HepG2 (cell line): ENCODE measurements at regions not wholly inside any gene's neighbourhood (a gene's known extent, or its start where the extent isn't known, plus 50 kb on each side); places are given as distances from the start of the nearest gene placed in this dataset.

Source experiments
- ATAC-seq: fragments of 200-7000 bp; cut with Tn5 transposase; 3 replicates; pipeline ENCODE4 v1.9.1; 2020; ENCODE audit warnings: mild to moderate bottlenecking, moderate library complexity
- BruUV-seq: library from RNA; stranded (reverse); fragments of 400-500 nt; replicated peaks from 2 replicates; lab custom pipeline; 2021; lab: Mats Ljungman, UMichigan
- CTCF ChIA-PET: fragments of 300-600 bp; formaldehyde crosslinking; extraction: SDS; loops from one replicate; lab custom pipeline; 2021; ENCODE audit warnings: low total read pairs, inconsistent platforms, low intra/inter-chr PET ratio; lab: Yijun Ruan, JAX
- POLR2A ChIA-PET: fragments of 350-600 bp; sonication (Branson Sonifier 250); formaldehyde crosslinking; loops from one replicate; lab custom pipeline; 2020; ENCODE audit warnings: antibody characterized with exemption, inconsistent platforms; lab: Yijun Ruan, JAX
- DNase-seq: peaks from one replicate; pipeline ENCODE4 v3.0.0-alpha.2; 2015; ENCODE audit warnings: low spot score
- FAIRE-seq: peaks from 3 replicates; lab custom pipeline; 2011; peaks lifted over from hg19 to GRCh38; lab: Jason Lieb, UNC
- H2AFZ ChIP-seq: one replicate; pipeline ENCODE4 v1.6.1; 2011; ENCODE audit warnings: low read length, inconsistent platforms
- H3K27ac ChIP-seq: fragments of 300-600 bp; 3 replicates; pipeline ENCODE4 v1.8.0; 2011; ENCODE audit warnings: mixed run types, mild to moderate bottlenecking, mixed read lengths, low read length, inconsistent platforms; ENCODE audit not compliant: insufficient read depth; ENCODE audit errors: extremely low read length
- H3K27me3 ChIP-seq, 2 experiments: fragments of 200-600 bp in 1 of 2; 2 replicates in 1 of 2; 3 replicates in 1 of 2; pipeline versions ENCODE4 v1.6.0 to v1.8.0; 2011; ENCODE audit warnings: low read length in 2 of 2, mild to moderate bottlenecking in 2 of 2, moderate library complexity in 2 of 2, inconsistent platforms in 1 of 2; ENCODE audit not compliant: insufficient read depth in 2 of 2, control insufficient read depth in 1 of 2
- H3K36me3 ChIP-seq, 2 experiments: fragments of 200-600 bp in 1 of 2; replicated peaks in 1 of 2; 2 replicates in 1 of 2; 3 replicates in 1 of 2; pipeline versions ENCODE4 v1.5.1 to v1.8.0; 2011; ENCODE audit warnings: low read length in 2 of 2, inconsistent platforms in 1 of 2; ENCODE audit not compliant: insufficient read depth in 2 of 2, control insufficient read depth in 1 of 2
- H3K4me1 ChIP-seq: 2 replicates; pipeline ENCODE4 v1.5.1; 2012; ENCODE audit warnings: low read length, inconsistent platforms; ENCODE audit not compliant: insufficient read depth
- H3K4me2 ChIP-seq: 2 replicates; pipeline ENCODE4 v1.6.0; 2011; ENCODE audit warnings: low read depth, low read length, inconsistent platforms
- H3K4me3 ChIP-seq, 3 experiments: fragments of 200-600 bp in 1 of 3; sonication (generic), shearing (Covaris generic) in 1 of 3; replicated peaks in 1 of 3; 2 replicates each; pipeline ENCODE4 v1.5.1; 2011 to 2016; ENCODE audit warnings: low read length in 3 of 3, inconsistent platforms in 2 of 3, low read depth in 2 of 3, mild to moderate bottlenecking in 2 of 3, control low read depth in 1 of 3, mixed read lengths in 1 of 3; ENCODE audit not compliant: insufficient read depth in 1 of 3
- H3K79me2 ChIP-seq: one replicate; pipeline ENCODE4 v1.6.1; 2011; ENCODE audit warnings: low read length, inconsistent platforms; ENCODE audit not compliant: insufficient read depth
- H3K9ac ChIP-seq: 2 replicates; pipeline ENCODE4 v1.6.0; 2011; ENCODE audit warnings: mild to moderate bottlenecking, low read depth, low read length, inconsistent platforms; ENCODE audit not compliant: insufficient read depth
- H3K9me3 ChIP-seq: 2 replicates; pipeline ENCODE4 v1.5.1; 2012; ENCODE audit warnings: mild to moderate bottlenecking, low read length
- H4K20me1 ChIP-seq: 2 replicates; pipeline ENCODE4 v1.6.0; 2011; ENCODE audit warnings: inconsistent platforms, mild to moderate bottlenecking, low read length, moderate library complexity; ENCODE audit not compliant: insufficient read depth
- CENPBD1 ChIP-seq: sonication (generic); formaldehyde crosslinking; IDR thresholded peaks from 2 replicates; pipeline ENCODE4 v1.8.0; 2022; ENCODE audit warnings: missing genetic modification reagents, low read depth, mild to moderate bottlenecking, borderline replicate concordance
- GPN1 ChIP-seq: sonication (generic); formaldehyde crosslinking; IDR thresholded peaks from 2 replicates; pipeline ENCODE4 v1.5.1; 2020; ENCODE audit warnings: missing genetic modification reagents, borderline replicate concordance
- ISL2 ChIP-seq: sonication (generic); formaldehyde crosslinking; IDR thresholded peaks from 2 replicates; pipeline ENCODE4 v1.5.0; 2020; ENCODE audit warnings: missing genetic modification reagents
- MZF1 ChIP-seq: sonication (generic); formaldehyde crosslinking; IDR thresholded peaks from 2 replicates; pipeline ENCODE4 v1.8.1; 2023; ENCODE audit warnings: mild to moderate bottlenecking, missing genetic modification reagents, borderline replicate concordance
- SP140L ChIP-seq: sonication (generic); formaldehyde crosslinking; IDR thresholded peaks from 2 replicates; pipeline ENCODE4 v1.4.0; 2020; ENCODE audit warnings: missing genetic modification reagents, borderline replicate concordance
- SRY ChIP-seq: sonication (generic); formaldehyde crosslinking; IDR thresholded peaks from 2 replicates; pipeline ENCODE4 v1.8.0; 2022; ENCODE audit warnings: mild to moderate bottlenecking, missing genetic modification reagents
- STAT5B ChIP-seq: sonication (generic); formaldehyde crosslinking; IDR thresholded peaks from 2 replicates; pipeline ENCODE4 v1.4.0; 2020; ENCODE audit warnings: missing genetic modification reagents
- ZFP36 ChIP-seq: fragments of 150-350 bp; IDR thresholded peaks from 2 replicates; pipeline ENCODE4 v1.6.1; 2018; ENCODE audit warnings: borderline replicate concordance, low read length, low read depth; ENCODE audit not compliant: partially characterized antibody
- ZNF230 ChIP-seq: sonication (generic); formaldehyde crosslinking; IDR thresholded peaks from 2 replicates; pipeline ENCODE4 v1.4.0; 2020; ENCODE audit warnings: mild to moderate bottlenecking, missing genetic modification reagents
- ZNF33A ChIP-seq: sonication (generic); formaldehyde crosslinking; IDR thresholded peaks from 2 replicates; pipeline ENCODE4 v1.5.1; 2020; ENCODE audit warnings: missing genetic modification reagents, mild to moderate bottlenecking, moderate library complexity, borderline replicate concordance
- ZNF646 ChIP-seq: sonication (generic); formaldehyde crosslinking; IDR thresholded peaks from 2 replicates; pipeline ENCODE4 v1.9.0; 2021; ENCODE audit warnings: mild to moderate bottlenecking, missing genetic modification reagents
- ZNF720 ChIP-seq: sonication (generic); formaldehyde crosslinking; IDR thresholded peaks from 2 replicates; pipeline ENCODE4 v1.4.0; 2020; ENCODE audit warnings: missing genetic modification reagents
- WGBS: methylation state at CpG from one replicate; pipeline ENCODE4 v1.1.6; 2017; ENCODE audit warnings: low lambda C conversion rate; 5-methylcytosine and 5-hydroxymethylcytosine counted together
- in situ Hi-C: cut with HindIII; loops from 2 replicates; pipeline ENCODE4 v1.10.0; 2017; ENCODE audit warnings: low pct_unique_long_range_greater_than_20kb; ENCODE audit not compliant: extremely low pct_ligation_motif_present
- intact Hi-C: fragments of 100-400 bp; cut with micrococcal nuclease; formaldehyde crosslinking; loops from one replicate; pipeline ENCODE4 v1.10.0; 2022; ENCODE audit not compliant: unreplicated experiment
- TF ChIP-seq, protein P1 (sequence below): IDR thresholded peaks from 2 replicates; pipeline ENCODE4 v1.6.1; 2012; ENCODE audit warnings: low read depth, low read length, improper control_type of control experiment

- 75% methylated on average over 2 of the region's 2 CpGs for WGBS
- in situ Hi-C loops: no loop called here
- H3K9me3 ChIP-seq: no peaks in the 10 kb centered on the region
- intact Hi-C loops: no loop called here
- no peaks in the 10 kb centered on the region for H3K4me1 ChIP-seq
- no peaks in the 10 kb centered on the region for H3K79me2 ChIP-seq
- H3K9ac ChIP-seq: no peak overlapping the region
- FAIRE-seq: no peak
- ChIA-PET CTCF (no interaction called here), POLR2A (no interaction called here)
- H3K27ac ChIP-seq: no peak overlapping the region
- H3K27me3 ChIP-seq: no peaks in the 10 kb centered on the region; a peak in 1 of 5 replicates
- no peak for TF ChIP-seq SP140L (CRISPR knock-in tag)
- TF ChIP-seq ZNF33A: no peak
- TF ChIP-seq ZNF230 (CRISPR knock-in tag): no peak
- no peak for TF ChIP-seq ZFP36
- TF ChIP-seq ZNF646 (CRISPR knock-in tag): no peak
- no peak for TF ChIP-seq SRY
- TF ChIP-seq MZF1 (CRISPR knock-in tag): no peak
- no peak for TF ChIP-seq CENPBD1 (CRISPR knock-in tag)
- TF ChIP-seq ISL2: no peak
- no peak for TF ChIP-seq STAT5B (CRISPR knock-in tag)
- TF ChIP-seq ZNF720 (CRISPR knock-in tag): no peak
- TF ChIP-seq, protein P1, sequence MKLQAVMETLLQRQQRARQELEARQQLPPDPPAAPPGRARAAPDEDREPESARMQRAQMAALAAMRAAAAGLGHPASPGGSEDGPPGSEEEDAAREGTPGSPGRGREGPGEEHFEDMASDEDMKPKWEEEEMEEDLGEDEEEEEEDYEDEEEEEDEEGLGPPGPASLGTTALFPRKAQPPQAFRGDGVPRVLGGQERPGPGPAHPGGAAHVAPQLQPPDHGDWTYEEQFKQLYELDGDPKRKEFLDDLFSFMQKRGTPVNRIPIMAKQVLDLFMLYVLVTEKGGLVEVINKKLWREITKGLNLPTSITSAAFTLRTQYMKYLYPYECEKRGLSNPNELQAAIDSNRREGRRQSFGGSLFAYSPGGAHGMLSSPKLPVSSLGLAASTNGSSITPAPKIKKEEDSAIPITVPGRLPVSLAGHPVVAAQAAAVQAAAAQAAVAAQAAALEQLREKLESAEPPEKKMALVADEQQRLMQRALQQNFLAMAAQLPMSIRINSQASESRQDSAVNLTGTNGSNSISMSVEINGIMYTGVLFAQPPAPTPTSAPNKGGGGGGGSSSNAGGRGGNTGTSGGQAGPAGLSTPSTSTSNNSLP: no peak
- no peak for TF ChIP-seq GPN1 (CRISPR knock-in tag)
- H4K20me1 ChIP-seq: no peaks in the 10 kb centered on the region
- no peaks in the 10 kb centered on the region for H3K36me3 ChIP-seq
- no TSS peak for BruUV-seq
- DNase-seq: no peak
- no peak overlapping the region for H3K4me3 ChIP-seq
- no peak overlapping the region for H2AFZ ChIP-seq
- no peak overlapping the region for H3K4me2 ChIP-seq
- ATAC-seq: no peak
Observed at GRCh38 chr3:30187366-30187765, 419.0 kb upstream of the TGFBR2 start.
